ENCODE measurements at regions not wholly inside any gene's neighbourhood (a gene's known extent, or its start where the extent isn't known, plus 50 kb on each side); places are given as distances from the start of the nearest gene placed in this dataset.
"Not testable (repeated sequence)": the region's sequence is repeated elsewhere in the genome, so short reads cannot be mapped to it uniquely, and the experiment has no call there.

GRCh38 chr2:47293976-47294375 is 75.1 kb upstream of the EPCAM start:
- Histone ChIP-seq H3K36me3 (ENCODE audit: control insufficient read depth, insufficient read depth, low read length) (no peaks in the 10 kb centered on the region), H3K27me3 (ENCODE audit: control insufficient read depth, insufficient read depth, low read length) (no peaks in the 10 kb centered on the region), H3K27ac (ENCODE audit: low read length) (no peak overlapping the region), H3K4me1 (ENCODE audit: control insufficient read depth, insufficient read depth, low read length) (peaks cover 5% of the 10 kb centered on the region), H3K9me3 (ENCODE audit: control insufficient read depth, insufficient read depth, low read length) (no peaks in the 10 kb centered on the region), H3K4me3 (ENCODE audit: low read length) (no peak overlapping the region)
- Mint-ChIP-seq H3K4me1 (no peaks in the 10 kb centered on the region), H3K27ac (no peak overlapping the region), H3K27me3 (ENCODE audit: low read depth in 2 of 2) (no peaks in the 10 kb centered on the region), H3K4me3 (no peak overlapping the region), H3K36me3 (no peaks in the 10 kb centered on the region), H3K9me3 (no peaks in the 10 kb centered on the region)
- TF ChIP-seq CTCF (IDR thresholded peaks at IDR 0.05): no peak
- ATAC-seq: no peak
- intact Hi-C loops (cut with micrococcal nuclease): no loop called here
- WGBS (ENCODE audit: insufficient coverage): 59% methylated on average over 6 of the region's 6 CpGs
- DNase-seq: no peak

- no peak overlapping the region for H3K4me3 Mint-ChIP-seq
- no peak overlapping the region for H3K27ac Mint-ChIP-seq
- no peak for DNase-seq
- no peaks in the 10 kb centered on the region for H3K4me1 Mint-ChIP-seq
- no peaks in the 10 kb centered on the region for H3K36me3 ChIP-seq (ENCODE audit: control insufficient read depth, insufficient read depth, low read length)
- no peak overlapping the region for H3K27ac ChIP-seq (ENCODE audit: low read length)
- H3K4me1 ChIP-seq (ENCODE audit: control insufficient read depth, insufficient read depth, low read length): peaks cover under 1% of the 10 kb centered on the region
- no peaks in the 10 kb centered on the region for H3K27me3 ChIP-seq (ENCODE audit: control insufficient read depth, insufficient read depth, low read length)
- no peak for TF ChIP-seq CTCF (IDR thresholded peaks at IDR 0.05)
- intact Hi-C loops (cut with micrococcal nuclease): no loop called here
- H3K36me3 Mint-ChIP-seq: no peaks in the 10 kb centered on the region
- no peak for ATAC-seq
- no peaks in the 10 kb centered on the region for H3K27me3 Mint-ChIP-seq (ENCODE audit: low read depth in 2 of 2)
- WGBS (ENCODE audit: insufficient coverage): no CpG with 5 or more reads among the region's 1 CpG
- no peaks in the 10 kb centered on the region for H3K9me3 Mint-ChIP-seq
- no peak overlapping the region for H3K4me3 ChIP-seq (ENCODE audit: low read length)
- no peaks in the 10 kb centered on the region for H3K9me3 ChIP-seq (ENCODE audit: control insufficient read depth, insufficient read depth, low read length)
Observed at GRCh38 chr2:47288864-47289263, 80.2 kb upstream of the EPCAM start.

- Histone ChIP-seq H3K27me3 (ENCODE audit: control insufficient read depth, insufficient read depth, low read length) (no peaks in the 10 kb centered on the region), H3K4me1 (ENCODE audit: control insufficient read depth, insufficient read depth, low read length) (no peaks in the 10 kb centered on the region), H3K27ac (ENCODE audit: low read length) (no peak overlapping the region), H3K9me3 (ENCODE audit: control insufficient read depth, insufficient read depth, low read length) (no peaks in the 10 kb centered on the region), H3K36me3 (ENCODE audit: control insufficient read depth, insufficient read depth, low read length) (no peaks in the 10 kb centered on the region), H3K4me3 (ENCODE audit: low read length) (no peak overlapping the region)
- WGBS (ENCODE audit: insufficient coverage): 80% methylated on average over 7 of the region's 7 CpGs
- Mint-ChIP-seq H3K27ac (no peak overlapping the region), H3K27me3 (ENCODE audit: low read depth in 2 of 2) (peaks cover 0 to under 1% of the 10 kb centered on the region in 2 donors), H3K9me3 (no peaks in the 10 kb centered on the region), H3K4me3 (no peak overlapping the region), H3K36me3 (no peaks in the 10 kb centered on the region), H3K4me1 (no peaks in the 10 kb centered on the region)
- TF ChIP-seq CTCF (IDR thresholded peaks at IDR 0.05): no peak
- intact Hi-C loops (cut with micrococcal nuclease): no loop called here
- ATAC-seq: no peak
- DNase-seq: no peak
Observed at GRCh38 chr2:47283659-47284058, 85.5 kb upstream of the EPCAM start.

GRCh38 chr2:47282621-47283272 is 86.4 kb upstream of the EPCAM start:
- H3K9me3 Mint-ChIP-seq: no peaks in the 10 kb centered on the region
- no peak overlapping the region for H3K27ac ChIP-seq (ENCODE audit: low read length)
- H3K4me3 Mint-ChIP-seq: no peak overlapping the region
- DNase-seq (no peak), ATAC-seq (no peak)
- no peak overlapping the region for H3K4me3 ChIP-seq (ENCODE audit: low read length)
- H3K27me3 Mint-ChIP-seq (ENCODE audit: low read depth in 2 of 2): peaks cover 0 to 4% of the 10 kb centered on the region in 2 donors
- H3K4me1 Mint-ChIP-seq: no peaks in the 10 kb centered on the region
- H3K9me3 ChIP-seq (ENCODE audit: control insufficient read depth, insufficient read depth, low read length): no peaks in the 10 kb centered on the region
- TF ChIP-seq CTCF (IDR thresholded peaks at IDR 0.05): no peak
- H3K4me1 ChIP-seq (ENCODE audit: control insufficient read depth, insufficient read depth, low read length): no peaks in the 10 kb centered on the region
- H3K36me3 ChIP-seq (ENCODE audit: control insufficient read depth, insufficient read depth, low read length): no peaks in the 10 kb centered on the region
- 98% methylated on average over 3 of the region's 3 CpGs for WGBS (ENCODE audit: insufficient coverage)
- H3K27ac Mint-ChIP-seq: no peak overlapping the region
- H3K27me3 ChIP-seq (ENCODE audit: control insufficient read depth, insufficient read depth, low read length): no peaks in the 10 kb centered on the region
- intact Hi-C loops (cut with micrococcal nuclease): no loop called here
- H3K36me3 Mint-ChIP-seq: no peaks in the 10 kb centered on the region

- H3K27me3 Mint-ChIP-seq (ENCODE audit: low read depth in 2 of 2); DNase-seq; H3K4me1 Mint-ChIP-seq; H3K4me1 ChIP-seq (ENCODE audit: control insufficient read depth, insufficient read depth, low read length); H3K36me3 Mint-ChIP-seq; ATAC-seq; H3K27me3 ChIP-seq (ENCODE audit: control insufficient read depth, insufficient read depth, low read length); H3K9me3 Mint-ChIP-seq; H3K27ac Mint-ChIP-seq; H3K27ac ChIP-seq (ENCODE audit: low read length); intact Hi-C loops (cut with micrococcal nuclease); H3K4me3 Mint-ChIP-seq; H3K36me3 ChIP-seq (ENCODE audit: control insufficient read depth, insufficient read depth, low read length); H3K9me3 ChIP-seq (ENCODE audit: control insufficient read depth, insufficient read depth, low read length); H3K4me3 ChIP-seq (ENCODE audit: low read length): not testable (repeated sequence)
- 87% methylated on average over 4 of the region's 4 CpGs for WGBS (ENCODE audit: insufficient coverage)
Observed at GRCh38 chr2:47279525-47279924, 89.6 kb upstream of the EPCAM start.
